Gastrocnemius medialis (tissue), 4 donors: ENCODE measurements at regions not wholly inside any gene's neighbourhood (a gene's known extent, or its start where the extent isn't known, plus 50 kb on each side); places are given as distances from the start of the nearest gene placed in this dataset.

Source experiments
- CTCF ChIP-seq, 5 experiments: fragments of 450-650 bp in 3 of 5; fragments of 200-600 bp in 2 of 5; sonication (generic) in 2 of 5; IDR thresholded peaks in 4 of 5; conservative IDR thresholded peaks in 1 of 5; 1 replicate in 4 of 5; 2 replicates in 1 of 5; pipeline ENCODE4 v1.5.1; 2016 to 2019; ENCODE audit warnings: antibody characterized with exemption in 5 of 5, mild to moderate bottlenecking in 3 of 5, moderate library complexity in 3 of 5
- POLR2A ChIP-seq, 2 donors: fragments of 450-650 bp; IDR thresholded peaks; one replicate each; pipeline ENCODE4 v1.6.1; 2017; ENCODE audit warnings: antibody characterized with exemption in 2 of 2, mild to moderate bottlenecking in 2 of 2, moderate library complexity in 2 of 2

GRCh38 chr4:176924238-176924637, 131.5 kb upstream of the VEGFC start:
- TF ChIP-seq CTCF (IDR thresholded peaks at IDR 0.05 in 4 of 5, conservative IDR thresholded peaks at IDR 0.05 in 1 of 5) (no peak), POLR2A (IDR thresholded peaks at IDR 0.05) (no peak)
